NCI-H69 (cell line): ENCODE measurements at regions not wholly inside any gene's neighbourhood (a gene's known extent, or its start where the extent isn't known, plus 50 kb on each side); places are given as distances from the start of the nearest gene placed in this dataset.
A peak's percentile ranks its signal among the peaks of the same experiment; 100 is the strongest.

Experiments
- DNase-seq: peaks from one replicate; lab custom pipeline; 2025; lab: John Stamatoyannopoulos, UW

- no peak for DNase-seq
These were observed 286.2 kb upstream of the CXCR4 start for GRCh38 chr2:136404176-136404575.

- no peak for DNase-seq
These were observed 284.3 kb upstream of the CXCR4 start for GRCh38 chr2:136402281-136402680.

GRCh38 chr2:136399667-136400289 lies 281.8 kb upstream of the CXCR4 start:
- peak; percentile 18 for DNase-seq

- DNase-seq, result no peak
These were observed 277.6 kb upstream of the CXCR4 start for GRCh38 chr2:136395582-136395981.

- peak; percentile 4 for DNase-seq
These were observed 276.4 kb upstream of the CXCR4 start for GRCh38 chr2:136394136-136395060.

- no peak for DNase-seq
These were observed 275.6 kb upstream of the CXCR4 start for GRCh38 chr2:136393514-136393913.

GRCh38 chr2:136392897-136393505 lies 275.1 kb upstream of the CXCR4 start:
- DNase-seq, result no peak

- DNase-seq, result no peak
These were observed 271.9 kb upstream of the CXCR4 start for GRCh38 chr2:136389809-136390208.

- DNase-seq, result peak; percentile 49
These were observed 268.1 kb upstream of the CXCR4 start for GRCh38 chr2:136386046-136386445.

- peak; percentile 93 for DNase-seq
These were observed 266.8 kb upstream of the CXCR4 start for GRCh38 chr2:136384531-136385303.

- peak; percentile 11 for DNase-seq
These were observed 265.2 kb upstream of the CXCR4 start for GRCh38 chr2:136383167-136383566.

- no peak for DNase-seq
These were observed 264.0 kb upstream of the CXCR4 start for GRCh38 chr2:136381722-136382633.

- DNase-seq, result no peak
These were observed 263.3 kb upstream of the CXCR4 start for GRCh38 chr2:136381245-136381644.

- DNase-seq, result peak; percentile 79
These were observed 261.0 kb upstream of the CXCR4 start for GRCh38 chr2:136378712-136379595.

- peak; percentile 17 for DNase-seq
These were observed 259.8 kb upstream of the CXCR4 start for GRCh38 chr2:136377423-136378382.

GRCh38 chr2:136376798-136377211 lies 258.9 kb upstream of the CXCR4 start:
- peak; percentile 90 for DNase-seq

GRCh38 chr2:136376211-136376610 lies 258.3 kb upstream of the CXCR4 start:
- DNase-seq, result peak; percentile 53

GRCh38 chr2:136375017-136375901 lies 257.3 kb upstream of the CXCR4 start:
- DNase-seq, result peak; percentile 65
